H1 (cell line): ENCODE measurements at regions not wholly inside any gene's neighbourhood (a gene's known extent, or its start where the extent isn't known, plus 50 kb on each side); places are given as distances from the start of the nearest gene placed in this dataset.

Experiments
- CTCF ChIA-PET: fragments of 300-600 bp; sonication (Branson Sonifier 250); formaldehyde crosslinking; loops from one replicate; lab custom pipeline; 2021; ENCODE audit not compliant: partially characterized antibody; lab: Charles Lee
- POLR2A ChIA-PET: fragments of 300-600 bp; sonication (Branson Sonifier 250); formaldehyde crosslinking; loops from one replicate; lab custom pipeline; 2021; ENCODE audit warnings: inconsistent platforms; ENCODE audit not compliant: partially characterized antibody; lab: Charles Lee
- DNase-seq, 2 experiments: peaks; one replicate each; pipeline versions ENCODE4 v3.0.0 to v3.0.0-alpha.2; 2010 to 2022; ENCODE audit warnings: low spot score in 2 of 2, low read depth in 1 of 2, mixed read lengths in 1 of 2
- FAIRE-seq: peaks from 2 replicates; lab custom pipeline; 2011; peaks lifted over from hg19 to GRCh38; lab: Jason Lieb, UNC
- H2AFZ ChIP-seq: 2 replicates; pipeline ENCODE4 v1.8.1; 2012; ENCODE audit warnings: low read length, inconsistent platforms
- H2AK5ac ChIP-seq: 2 replicates; pipeline ENCODE4 v1.6.1; 2013; ENCODE audit warnings: low read depth, low read length
- H2BK120ac ChIP-seq: replicated peaks from 2 replicates; pipeline ENCODE3; 2013; ENCODE audit warnings: low read depth, low read length, inconsistent platforms
- H2BK12ac ChIP-seq: 2 replicates; pipeline ENCODE4 v1.6.1; 2013; ENCODE audit warnings: low read depth, low read length
- H2BK15ac ChIP-seq: 2 replicates; pipeline ENCODE4 v1.6.1; 2013; ENCODE audit warnings: low read length
- H2BK20ac ChIP-seq: 2 replicates; pipeline ENCODE4 v1.6.1; 2013; ENCODE audit warnings: low read length
- H2BK5ac ChIP-seq: 2 replicates; pipeline ENCODE4 v1.6.1; 2013; ENCODE audit warnings: low read depth, low read length
- H3K14ac ChIP-seq: 2 replicates; pipeline ENCODE4 v1.6.1; 2013; ENCODE audit warnings: inconsistent platforms; ENCODE audit not compliant: insufficient read length
- H3K18ac ChIP-seq: 2 replicates; pipeline ENCODE4 v1.6.1; 2013; ENCODE audit warnings: low read length; ENCODE audit errors: extremely low read depth
- H3K23ac ChIP-seq: 2 replicates; pipeline ENCODE4 v1.6.1; 2013; ENCODE audit warnings: inconsistent platforms; ENCODE audit not compliant: insufficient read length
- H3K23me2 ChIP-seq: 2 replicates; pipeline ENCODE4 v1.6.1; 2013; ENCODE audit warnings: low read depth, low read length
- H3K27ac ChIP-seq: 2 replicates; pipeline ENCODE4 v1.6.1; 2011; ENCODE audit warnings: low read depth, low read length, inconsistent platforms
- H3K27me3 ChIP-seq, 4 experiments: replicated peaks in 1 of 4; 1 replicate in 1 of 4; 2 replicates in 3 of 4; pipeline versions ENCODE4 v1.6.1 to v1.8.1; 2011 to 2013; ENCODE audit warnings: low read length in 3 of 4, mild to moderate bottlenecking in 3 of 4, inconsistent platforms in 2 of 4, mixed read lengths in 2 of 4, moderate library complexity in 1 of 4; ENCODE audit not compliant: control insufficient read depth in 3 of 4, insufficient read depth in 3 of 4; ENCODE audit errors: extremely low read depth in 1 of 4
- H3K36me3 ChIP-seq, 4 experiments: 2 replicates each; pipeline versions ENCODE4 v1.6.1 to v1.8.1; 2011 to 2013; ENCODE audit warnings: mild to moderate bottlenecking in 4 of 4, low read length in 3 of 4, moderate library complexity in 2 of 4, control low read depth in 1 of 4, inconsistent platforms in 1 of 4; ENCODE audit not compliant: insufficient read depth in 4 of 4, control insufficient read depth in 2 of 4
- H3K4ac ChIP-seq: replicated peaks from 2 replicates; pipeline ENCODE3; 2013; ENCODE audit warnings: low read length, low read depth, mixed read lengths, inconsistent platforms; ENCODE audit not compliant: insufficient read length
- H3K4me1 ChIP-seq, 4 experiments: replicated peaks in 1 of 4; 1 replicate in 1 of 4; 2 replicates in 3 of 4; pipeline versions ENCODE4 v1.6.1 to v1.8.1; 2011 to 2013; ENCODE audit warnings: low read length in 3 of 4, inconsistent platforms in 2 of 4, mixed read lengths in 1 of 4; ENCODE audit not compliant: insufficient read depth in 4 of 4, control insufficient read depth in 3 of 4
- H3K4me2 ChIP-seq, 2 experiments: 2 replicates each; pipeline versions ENCODE4 v1.6.1 to v1.8.1; 2011 to 2013; ENCODE audit warnings: low read depth in 2 of 2, low read length in 2 of 2, control low read depth in 1 of 2, inconsistent platforms in 1 of 2, mild to moderate bottlenecking in 1 of 2; ENCODE audit not compliant: insufficient read depth in 1 of 2
- H3K4me3 ChIP-seq, 4 experiments: fragments of 200-600, 300-600 bp in 1 of 4; sonication (generic), shearing (Covaris generic), sonication (Bioruptor Twin) in 1 of 4; 2 replicates each; pipeline versions ENCODE4 v1.5.1 to v1.8.1; 2011 to 2016; ENCODE audit warnings: low read length in 4 of 4, low read depth in 3 of 4, control low read depth in 2 of 4, inconsistent platforms in 2 of 4, mild to moderate bottlenecking in 2 of 4, mixed read lengths in 1 of 4, moderate library complexity in 1 of 4; ENCODE audit not compliant: insufficient read depth in 2 of 4; ENCODE audit errors: extremely low read depth in 1 of 4
- H3K56ac ChIP-seq: replicated peaks from 2 replicates; pipeline ENCODE3; 2013; ENCODE audit warnings: low read depth, mild to moderate bottlenecking, mixed read lengths, low read length, inconsistent platforms; ENCODE audit not compliant: insufficient read length
- H3K79me1 ChIP-seq: 2 replicates; pipeline ENCODE4 v1.6.1; 2013; ENCODE audit warnings: low read depth, low read length, control low read depth
- H3K79me2 ChIP-seq, 2 experiments: 2 replicates each; pipeline versions ENCODE4 v1.6.1 to v1.8.1; 2012 to 2013; ENCODE audit warnings: low read length in 2 of 2, mild to moderate bottlenecking in 2 of 2, inconsistent platforms in 1 of 2; ENCODE audit not compliant: insufficient read depth in 2 of 2, control insufficient read depth in 1 of 2
- H3K9ac ChIP-seq, 4 experiments: replicated peaks in 1 of 4; 1 replicate in 1 of 4; 2 replicates in 3 of 4; pipeline versions ENCODE4 v1.6.1 to v1.8.1; 2011 to 2013; ENCODE audit warnings: low read depth in 3 of 4, low read length in 3 of 4, control low read depth in 2 of 4, mild to moderate bottlenecking in 2 of 4, moderate library complexity in 2 of 4, inconsistent platforms in 1 of 4; ENCODE audit errors: extremely low read depth in 1 of 4
- H3K9me3 ChIP-seq, 2 experiments: 2 replicates each; pipeline versions ENCODE4 v1.6.1 to v1.8.1; 2012 to 2013; ENCODE audit warnings: mild to moderate bottlenecking in 2 of 2, moderate library complexity in 2 of 2, control low read depth in 1 of 2, inconsistent platforms in 1 of 2, low read depth in 1 of 2, low read length in 1 of 2, mixed read lengths in 1 of 2; ENCODE audit not compliant: insufficient read depth in 2 of 2
- H4K20me1 ChIP-seq, 2 experiments: replicated peaks in 1 of 2; 2 replicates each; pipeline versions ENCODE3 to v1.8.1; 2011 to 2013; ENCODE audit warnings: inconsistent platforms in 2 of 2, low read length in 2 of 2, mild to moderate bottlenecking in 1 of 2; ENCODE audit not compliant: insufficient read depth in 2 of 2, control insufficient read depth in 1 of 2
- H4K5ac ChIP-seq: 2 replicates; pipeline ENCODE4 v1.6.1; 2013; ENCODE audit warnings: low read length, low read depth, mixed read lengths, inconsistent platforms; ENCODE audit not compliant: insufficient read length
- H4K8ac ChIP-seq: 2 replicates; pipeline ENCODE4 v1.8.0; 2013; ENCODE audit warnings: mild to moderate bottlenecking, moderate library complexity, low read length, inconsistent platforms; ENCODE audit not compliant: insufficient read depth; ENCODE audit errors: extremely low read depth
- H4K91ac ChIP-seq: replicated peaks from 2 replicates; pipeline ENCODE3; 2013; ENCODE audit warnings: low read length, mixed read lengths, inconsistent platforms; ENCODE audit not compliant: insufficient read length
- EP300 ChIP-seq, 2 experiments: IDR thresholded peaks; 1 replicate in 1 of 2; 2 replicates in 1 of 2; pipeline ENCODE4 v1.6.1; 2011 to 2012; ENCODE audit warnings: low read depth in 2 of 2, low read length in 2 of 2, mild to moderate bottlenecking in 2 of 2, borderline replicate concordance in 1 of 2, inconsistent platforms in 1 of 2, moderate library complexity in 1 of 2
- EZH2 ChIP-seq: fragments of 200-600 bp; sonication (generic); IDR thresholded peaks from 2 replicates; pipeline ENCODE4 v1.7.1; 2012; ENCODE audit warnings: low read depth, mild to moderate bottlenecking, moderate library complexity, low read length, inconsistent platforms; ENCODE audit not compliant: severe bottlenecking
- JUN ChIP-seq: IDR thresholded peaks from 2 replicates; pipeline ENCODE4 v1.6.1; 2011; ENCODE audit warnings: low read depth, mild to moderate bottlenecking, improper control_type of control experiment, low read length
- PHF8 ChIP-seq: fragments of 200-600 bp; sonication (generic); conservative IDR thresholded peaks from 2 replicates; pipeline ENCODE4 v1.7.1; 2012; ENCODE audit warnings: low read depth, mild to moderate bottlenecking, inconsistent platforms, low read length, moderate library complexity
- POU5F1 ChIP-seq: IDR thresholded peaks from 2 replicates; pipeline ENCODE4 v1.6.1; 2011; ENCODE audit warnings: low read depth, mild to moderate bottlenecking, low read length, moderate library complexity
- RAD21 ChIP-seq, 2 experiments: IDR thresholded peaks in 1 of 2; conservative IDR thresholded peaks in 1 of 2; 2 replicates each; pipeline ENCODE4 v1.6.1; 2011; ENCODE audit warnings: low read depth in 2 of 2, low read length in 2 of 2, improper control_type of control experiment in 1 of 2, inconsistent platforms in 1 of 2, mild to moderate bottlenecking in 1 of 2, moderate library complexity in 1 of 2
- SIX5 ChIP-seq: IDR thresholded peaks from 2 replicates; pipeline ENCODE4 v1.6.1; 2011; ENCODE audit warnings: mild to moderate bottlenecking, low read depth, low read length
- TCF12 ChIP-seq: IDR thresholded peaks from 2 replicates; pipeline ENCODE4 v1.6.1; 2011; ENCODE audit warnings: low read depth, mild to moderate bottlenecking, low read length
- YY1 ChIP-seq: IDR thresholded peaks from 2 replicates; pipeline ENCODE4 v1.6.1; 2011; ENCODE audit warnings: low read depth, mild to moderate bottlenecking, low read length
- WGBS, 2 experiments: shearing (Covaris generic) in 1 of 2; methylation state at CpG; one replicate each; pipeline versions ENCODE4 v1.1.6 to v1.1.7; 2013 to 2015; ENCODE audit warnings: low lambda C conversion rate in 2 of 2, mixed read lengths in 2 of 2, inconsistent platforms in 1 of 2, low coverage in 1 of 2, missing lambda C conversion rate in 1 of 2; ENCODE audit not compliant: insufficient replicate concordance in 2 of 2, insufficient coverage in 1 of 2, insufficient read length in 1 of 2; ENCODE audit errors: extremely low coverage in 1 of 2, missing lambda C conversion rate in 1 of 2; 5-methylcytosine and 5-hydroxymethylcytosine counted together

DNA sequence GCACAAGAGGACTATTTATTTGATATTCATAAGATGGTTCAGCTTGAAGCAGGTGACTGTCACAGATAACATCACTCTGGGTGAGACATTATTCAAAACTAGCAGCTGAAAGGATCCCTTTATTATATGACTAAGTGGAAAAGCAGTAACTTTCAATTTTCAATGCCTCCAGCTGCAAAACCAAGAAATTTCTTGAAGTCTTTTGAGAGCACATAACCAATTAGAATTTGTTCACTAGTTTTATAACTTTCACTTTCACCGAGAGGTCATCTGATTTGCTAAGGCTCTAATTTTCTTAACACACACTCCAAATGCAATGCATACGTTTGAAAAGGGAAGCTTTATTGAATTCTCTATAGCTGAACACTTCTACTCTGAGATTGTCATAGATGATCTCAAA, 88.6 kb upstream of the KLF14 start:
- no peak overlapping the region for H2BK15ac ChIP-seq
- TF ChIP-seq YY1 = no peak
- no peak for TF ChIP-seq EZH2
- no peak for TF ChIP-seq PHF8
- TF ChIP-seq RAD21 (IDR thresholded peaks at IDR 0.05 in 1 of 2, conservative IDR thresholded peaks at IDR 0.05 in 1 of 2; ENCODE audit: low read depth in 2 of 2, low read length in 2 of 2) = no peak
- no peak for TF ChIP-seq POU5F1
- TF ChIP-seq EP300 (IDR thresholded peaks at IDR 0.05; ENCODE audit: borderline replicate concordance in 1 of 2, low read depth in 2 of 2, low read length in 2 of 2) = no peak
- no peak for TF ChIP-seq JUN
- TF ChIP-seq SIX5 = no peak
- no peak for TF ChIP-seq TCF12
- TF ChIP-seq, all 59 proteins: peak for 0
- H3K23me2 ChIP-seq = no peaks in the 10 kb centered on the region
- H4K20me1 ChIP-seq = no peaks in the 10 kb centered on the region
- no peaks in the 10 kb centered on the region for H3K36me3 ChIP-seq
- no peaks in the 10 kb centered on the region for H3K4me1 ChIP-seq
- H3K9ac ChIP-seq = no peak overlapping the region
- H2AK5ac ChIP-seq = no peak overlapping the region
- no peak overlapping the region for H3K18ac ChIP-seq
- H3K9me3 ChIP-seq = peaks cover 0 to 2% of the 10 kb centered on the region in 2 experiments; a peak in 1 of 4 replicates
- no peak overlapping the region for H3K56ac ChIP-seq
- ChIA-PET CTCF (interaction anchor here (2.1 kb wide), 1 partner anchor 9 kb away, joined by 7 read pairs; no protein-coding TSS in a partner anchor), POLR2A (no interaction called here)
- no peak overlapping the region for H2BK12ac ChIP-seq
- H3K23ac ChIP-seq = no peak overlapping the region
- no peak for DNase-seq
- no peak overlapping the region for H3K4me2 ChIP-seq
- no peak for FAIRE-seq
- no peak overlapping the region for H2BK20ac ChIP-seq
- no peaks in the 10 kb centered on the region for H3K27me3 ChIP-seq
- H3K14ac ChIP-seq = no peak overlapping the region
- H4K8ac ChIP-seq = no peak overlapping the region
- H2BK120ac ChIP-seq = no peak overlapping the region
- no peak overlapping the region for H4K5ac ChIP-seq
- H3K4me3 ChIP-seq = no peak overlapping the region
- no peak overlapping the region for H2BK5ac ChIP-seq
- H3K27ac ChIP-seq = no peak overlapping the region
- no peak overlapping the region for H3K4ac ChIP-seq
- H2AFZ ChIP-seq = no peak overlapping the region
- no peaks in the 10 kb centered on the region for H3K79me2 ChIP-seq
- 95% methylated on average over 2 of the region's 2 CpGs; no CpG with 5 or more reads in 1 of the 2 experiments for WGBS, 2 experiments
- no peak overlapping the region for H4K91ac ChIP-seq
- H3K79me1 ChIP-seq = no peaks in the 10 kb centered on the region
